GM12878 (cell line): ENCODE measurements at regions not wholly inside any gene's neighbourhood (a gene's known extent, or its start where the extent isn't known, plus 50 kb on each side); places are given as distances from the start of the nearest gene placed in this dataset.

Source experiments
- ATAC-seq: fragments of 200-7000 bp; cut with Tn5 transposase; 3 replicates; pipeline ENCODE4 v1.9.1; 2020; ENCODE audit warnings: mild to moderate bottlenecking, moderate library complexity
- BruUV-seq: library from RNA; stranded (reverse); fragments of 400-500 nt; replicated peaks from 2 replicates; lab custom pipeline; 2021; lab: Mats Ljungman, UMichigan
- CTCF ChIA-PET: fragments of 300-600 bp; sonication (Branson Sonifier 250); formaldehyde crosslinking; extraction: SDS; loops from one replicate; lab custom pipeline; 2021; ENCODE audit warnings: inconsistent platforms; lab: Yijun Ruan, JAX
- POLR2A ChIA-PET: fragments of 350-600 bp; formaldehyde crosslinking; extraction: SDS; loops from one replicate; lab custom pipeline; 2021; ENCODE audit warnings: inconsistent platforms; lab: Charles Lee
- RAD21 ChIA-PET: fragments of 300-600 bp; sonication (Branson Sonifier 250); formaldehyde crosslinking; loops from one replicate; lab custom pipeline; 2023; ENCODE audit warnings: antibody characterized with exemption; ENCODE audit not compliant: unreplicated experiment; lab: Charles Lee
- SMC1A ChIA-PET: fragments of 300-600 bp; sonication (Branson Sonifier 250); formaldehyde crosslinking; loops from one replicate; lab custom pipeline; 2023; ENCODE audit not compliant: unreplicated experiment, uncharacterized antibody; lab: Charles Lee
- DNase-seq: peaks from one replicate; pipeline ENCODE4 v3.0.0-alpha.2; 2011; ENCODE audit warnings: low read depth, low spot score
- FAIRE-seq: peaks from 3 replicates; lab custom pipeline; 2011; peaks lifted over from hg19 to GRCh38; lab: Jason Lieb, UNC
- H2AFZ ChIP-seq: 2 replicates; pipeline ENCODE4 v1.6.0; 2011; ENCODE audit warnings: low read depth, low read length, control low read depth; ENCODE audit not compliant: control insufficient read depth
- H3K27ac ChIP-seq: 2 replicates; pipeline ENCODE4 v1.5.1; 2011; ENCODE audit warnings: control low read depth; ENCODE audit not compliant: control insufficient read depth, insufficient read depth
- H3K27me3 ChIP-seq, 2 experiments: replicated peaks in 1 of 2; 2 replicates each; pipeline versions ENCODE4 v1.6.0 to v1.6.1; 2011; ENCODE audit warnings: low read length in 1 of 2; ENCODE audit not compliant: control insufficient read depth in 2 of 2, insufficient read depth in 2 of 2
- H3K36me3 ChIP-seq, 2 experiments: 2 replicates each; pipeline ENCODE4 v1.5.1; 2011; ENCODE audit warnings: low read length in 1 of 2; ENCODE audit not compliant: control insufficient read depth in 2 of 2, insufficient read depth in 2 of 2
- H3K4me1 ChIP-seq: 2 replicates; pipeline ENCODE4 v1.6.1; 2011; ENCODE audit warnings: mild to moderate bottlenecking, low read length, moderate library complexity, mixed read lengths; ENCODE audit not compliant: control insufficient read depth, insufficient read depth
- H3K4me2 ChIP-seq: 2 replicates; pipeline ENCODE4 v1.6.0; 2011; ENCODE audit warnings: control low read depth; ENCODE audit not compliant: control insufficient read depth, insufficient read depth
- H3K4me3 ChIP-seq: fragments of 200-600 bp; sonication (generic); 2 replicates; pipeline ENCODE4 v1.5.1; 2016
- H3K79me2 ChIP-seq: 2 replicates; pipeline ENCODE4 v1.6.0; 2011; ENCODE audit warnings: low read length; ENCODE audit not compliant: control insufficient read depth, insufficient read depth
- H3K9ac ChIP-seq: 2 replicates; pipeline ENCODE4 v1.8.0; 2011; ENCODE audit warnings: low read length, control low read depth, mixed read lengths; ENCODE audit not compliant: control insufficient read depth, insufficient read depth
- H3K9me3 ChIP-seq: replicated peaks from 3 replicates; pipeline ENCODE4 v1.5.1; 2011; ENCODE audit warnings: mild to moderate bottlenecking, low read length; ENCODE audit not compliant: control insufficient read depth, insufficient read depth
- H4K20me1 ChIP-seq: 2 replicates; pipeline ENCODE4 v1.6.0; 2011; ENCODE audit not compliant: control insufficient read depth, insufficient read depth
- ATF7 ChIP-seq: fragments of 450-650 bp; IDR thresholded peaks from 2 replicates; pipeline ENCODE4 v1.6.1; 2016; ENCODE audit warnings: low read depth, mild to moderate bottlenecking
- CHD1 ChIP-seq: IDR thresholded peaks from 2 replicates; pipeline ENCODE4 v1.6.1; 2012; ENCODE audit warnings: low read depth, low read length, improper control_type of control experiment
- ESRRA ChIP-seq: IDR thresholded peaks from 2 replicates; pipeline ENCODE4 v1.6.1; 2012; ENCODE audit warnings: mild to moderate bottlenecking, low read length, improper control_type of control experiment
- NFIC ChIP-seq: IDR thresholded peaks from 2 replicates; pipeline ENCODE4 v1.6.1; 2012; ENCODE audit warnings: low read depth, mild to moderate bottlenecking, inconsistent platforms, low read length, moderate library complexity
- PBX3 ChIP-seq: IDR thresholded peaks from 2 replicates; pipeline ENCODE4 v1.6.1; 2011; ENCODE audit warnings: mild to moderate bottlenecking, low read depth, low read length, moderate library complexity; ENCODE audit not compliant: insufficient replicate concordance
- POLR2AphosphoS5 ChIP-seq: IDR thresholded peaks from 2 replicates; pipeline ENCODE4 v1.6.1; 2011; ENCODE audit warnings: mild to moderate bottlenecking, low read length, inconsistent platforms
- RBBP5 ChIP-seq: fragments of 200-600 bp; sonication (generic); conservative IDR thresholded peaks from 2 replicates; pipeline ENCODE4 v1.6.1; 2016
- SIX5 ChIP-seq: IDR thresholded peaks from 2 replicates; pipeline ENCODE4 v1.6.1; 2011; ENCODE audit warnings: mild to moderate bottlenecking, low read depth, low read length, moderate library complexity; ENCODE audit not compliant: severe bottlenecking
- SPI1 ChIP-seq: IDR thresholded peaks from 2 replicates; pipeline ENCODE4 v1.6.1; 2011; ENCODE audit warnings: low read depth, mild to moderate bottlenecking, low read length, moderate library complexity, borderline replicate concordance; ENCODE audit not compliant: insufficient read depth
- SUZ12 ChIP-seq: fragments of 200-600 bp; sonication (generic); IDR thresholded peaks from one replicate; pipeline ENCODE4 v1.6.1; 2018; ENCODE audit warnings: antibody characterized with exemption, mild to moderate bottlenecking; ENCODE audit not compliant: unreplicated experiment
- TCF12 ChIP-seq: IDR thresholded peaks from 2 replicates; pipeline ENCODE4 v1.6.1; 2011; ENCODE audit warnings: low read depth, mild to moderate bottlenecking, low read length
- WGBS: methylation state at CpG from one replicate; pipeline ENCODE4 v1.1.6; 2016; ENCODE audit warnings: low lambda C conversion rate; ENCODE audit not compliant: insufficient replicate concordance, insufficient coverage; ENCODE audit errors: missing lambda C conversion rate; 5-methylcytosine and 5-hydroxymethylcytosine counted together
- in situ Hi-C: fragments of 300-500 bp; cut with MboI; formaldehyde crosslinking; loops from 9 replicates; pipeline ENCODE4 v1.14.3; 2018; ENCODE audit warnings: mixed read lengths
- intact Hi-C: fragments of 100-400 bp; cut with micrococcal nuclease; formaldehyde crosslinking; loops from one replicate; pipeline ENCODE4 v1.14.2; 2022; ENCODE audit not compliant: unreplicated experiment
- TF ChIP-seq, protein P1 (sequence below): fragments of 450-650 bp; IDR thresholded peaks from 2 replicates; pipeline ENCODE4 v1.6.1; 2016; ENCODE audit warnings: mild to moderate bottlenecking
- TF ChIP-seq, protein P2 (sequence below): fragments of 450-650 bp; IDR thresholded peaks from 2 replicates; pipeline ENCODE4 v1.6.1; 2017; ENCODE audit warnings: mild to moderate bottlenecking

- FAIRE-seq (no peak), DNase-seq (no peak), ATAC-seq (peak; percentile 30; the same call in 2 of the 3 replicates)
- no TSS peak for BruUV-seq
- TF ChIP-seq ESRRA (no peak), PBX3 (no peak), ATF7 (no peak), NFIC (no peak), POLR2AphosphoS5 (no peak), TCF12 (no peak), SPI1 (no peak), SUZ12 (no peak), CHD1 (no peak), RBBP5 (no peak), SIX5 (no peak)
- TF ChIP-seq, protein P1, sequence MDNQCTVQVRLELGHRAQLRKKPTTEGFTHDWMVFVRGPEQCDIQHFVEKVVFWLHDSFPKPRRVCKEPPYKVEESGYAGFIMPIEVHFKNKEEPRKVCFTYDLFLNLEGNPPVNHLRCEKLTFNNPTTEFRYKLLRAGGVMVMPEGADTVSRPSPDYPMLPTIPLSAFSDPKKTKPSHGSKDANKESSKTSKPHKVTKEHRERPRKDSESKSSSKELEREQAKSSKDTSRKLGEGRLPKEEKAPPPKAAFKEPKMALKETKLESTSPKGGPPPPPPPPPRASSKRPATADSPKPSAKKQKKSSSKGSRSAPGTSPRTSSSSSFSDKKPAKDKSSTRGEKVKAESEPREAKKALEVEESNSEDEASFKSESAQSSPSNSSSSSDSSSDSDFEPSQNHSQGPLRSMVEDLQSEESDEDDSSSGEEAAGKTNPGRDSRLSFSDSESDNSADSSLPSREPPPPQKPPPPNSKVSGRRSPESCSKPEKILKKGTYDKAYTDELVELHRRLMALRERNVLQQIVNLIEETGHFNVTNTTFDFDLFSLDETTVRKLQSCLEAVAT = no peak
- TF ChIP-seq, protein P2, sequence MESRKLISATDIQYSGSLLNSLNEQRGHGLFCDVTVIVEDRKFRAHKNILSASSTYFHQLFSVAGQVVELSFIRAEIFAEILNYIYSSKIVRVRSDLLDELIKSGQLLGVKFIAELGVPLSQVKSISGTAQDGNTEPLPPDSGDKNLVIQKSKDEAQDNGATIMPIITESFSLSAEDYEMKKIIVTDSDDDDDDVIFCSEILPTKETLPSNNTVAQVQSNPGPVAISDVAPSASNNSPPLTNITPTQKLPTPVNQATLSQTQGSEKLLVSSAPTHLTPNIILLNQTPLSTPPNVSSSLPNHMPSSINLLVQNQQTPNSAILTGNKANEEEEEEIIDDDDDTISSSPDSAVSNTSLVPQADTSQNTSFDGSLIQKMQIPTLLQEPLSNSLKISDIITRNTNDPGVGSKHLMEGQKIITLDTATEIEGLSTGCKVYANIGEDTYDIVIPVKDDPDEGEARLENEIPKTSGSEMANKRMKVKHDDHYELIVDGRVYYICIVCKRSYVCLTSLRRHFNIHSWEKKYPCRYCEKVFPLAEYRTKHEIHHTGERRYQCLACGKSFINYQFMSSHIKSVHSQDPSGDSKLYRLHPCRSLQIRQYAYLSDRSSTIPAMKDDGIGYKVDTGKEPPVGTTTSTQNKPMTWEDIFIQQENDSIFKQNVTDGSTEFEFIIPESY = no peak
- WGBS = 18% methylated on average over 7 of the region's 7 CpGs
- H3K9ac ChIP-seq = no peak overlapping the region
- H4K20me1 ChIP-seq = no peaks in the 10 kb centered on the region
- H3K4me1 ChIP-seq = no peaks in the 10 kb centered on the region
- in situ Hi-C loops (no loop called here), intact Hi-C loops (no loop called here)
- POLR2A ChIA-PET = no interaction called here
- H3K4me3 ChIP-seq = no peak overlapping the region
- no peaks in the 10 kb centered on the region for H3K79me2 ChIP-seq
- H3K36me3 ChIP-seq = no peaks in the 10 kb centered on the region
- CTCF ChIA-PET = no interaction called here
- H2AFZ ChIP-seq = no peak overlapping the region
- H3K27me3 ChIP-seq = no peaks in the 10 kb centered on the region
- SMC1A ChIA-PET = interaction anchor here (0.9 to 1.8 kb wide), 2 partner anchors 11 to 17 kb away, joined by 3 to 6 read pairs; no protein-coding TSS in a partner anchor
- H3K9me3 ChIP-seq = no peaks in the 10 kb centered on the region
- no peak overlapping the region for H3K4me2 ChIP-seq
- H3K27ac ChIP-seq = no peak overlapping the region
- RAD21 ChIA-PET = no interaction called here
Observed at GRCh38 chr12:88644946-88645702, 64.9 kb upstream of the KITLG start.
